Spleen (tissue), 7 donors: ENCODE measurements at regions not wholly inside any gene's neighbourhood (a gene's known extent, or its start where the extent isn't known, plus 50 kb on each side); places are given as distances from the start of the nearest gene placed in this dataset.

Experiments used
- POLR2A ChIP-seq, 3 donors: fragments of 450-650 bp; IDR thresholded peaks; one replicate each; pipeline ENCODE4 v1.5.1; 2017; ENCODE audit warnings: antibody characterized with exemption in 3 of 3, mild to moderate bottlenecking in 1 of 3
- TF ChIP-seq, protein P1 (sequence below), 11 experiments: fragments of 200-600 bp in 7 of 11; fragments of 450-650 bp in 4 of 11; sonication (generic) in 4 of 11; IDR thresholded peaks in 8 of 11; conservative IDR thresholded peaks in 3 of 11; 1 replicate in 7 of 11; 2 replicates in 4 of 11; pipeline versions ENCODE4 v1.4.0 to v1.8.0; 2016 to 2021; ENCODE audit warnings: antibody characterized with exemption in 11 of 11, inconsistent platforms in 4 of 11, mild to moderate bottlenecking in 1 of 11
- donor health status: DM: no; HTN: no; CAD: no; lungs with moderate emphysema.
- donor health status: DM: no; HTN: no; CAD: no.
- donor health status: DM: no; HTN: no; CAD: no.

DNA sequence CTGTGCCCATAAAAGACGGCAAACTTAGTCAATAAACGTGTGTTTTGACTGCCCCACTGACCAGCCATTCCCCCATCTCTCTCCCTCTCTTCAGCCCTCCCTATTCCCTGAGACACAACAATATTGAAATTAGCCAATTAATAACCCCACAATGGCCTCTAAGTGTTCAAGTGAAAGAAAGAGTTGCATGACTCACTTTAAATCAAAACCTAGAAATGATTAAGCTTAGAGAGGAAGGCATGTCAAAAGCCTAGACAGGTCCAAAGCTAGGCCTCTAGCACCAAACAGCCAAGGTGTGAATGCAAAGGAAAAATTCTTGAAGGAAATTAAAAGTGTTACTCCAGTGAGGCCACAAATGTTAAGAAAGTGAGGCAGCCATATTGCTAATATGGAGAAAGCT, 261.6 kb upstream of the TBX18 start:
- TF ChIP-seq, protein P1, sequence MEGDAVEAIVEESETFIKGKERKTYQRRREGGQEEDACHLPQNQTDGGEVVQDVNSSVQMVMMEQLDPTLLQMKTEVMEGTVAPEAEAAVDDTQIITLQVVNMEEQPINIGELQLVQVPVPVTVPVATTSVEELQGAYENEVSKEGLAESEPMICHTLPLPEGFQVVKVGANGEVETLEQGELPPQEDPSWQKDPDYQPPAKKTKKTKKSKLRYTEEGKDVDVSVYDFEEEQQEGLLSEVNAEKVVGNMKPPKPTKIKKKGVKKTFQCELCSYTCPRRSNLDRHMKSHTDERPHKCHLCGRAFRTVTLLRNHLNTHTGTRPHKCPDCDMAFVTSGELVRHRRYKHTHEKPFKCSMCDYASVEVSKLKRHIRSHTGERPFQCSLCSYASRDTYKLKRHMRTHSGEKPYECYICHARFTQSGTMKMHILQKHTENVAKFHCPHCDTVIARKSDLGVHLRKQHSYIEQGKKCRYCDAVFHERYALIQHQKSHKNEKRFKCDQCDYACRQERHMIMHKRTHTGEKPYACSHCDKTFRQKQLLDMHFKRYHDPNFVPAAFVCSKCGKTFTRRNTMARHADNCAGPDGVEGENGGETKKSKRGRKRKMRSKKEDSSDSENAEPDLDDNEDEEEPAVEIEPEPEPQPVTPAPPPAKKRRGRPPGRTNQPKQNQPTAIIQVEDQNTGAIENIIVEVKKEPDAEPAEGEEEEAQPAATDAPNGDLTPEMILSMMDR (IDR thresholded peaks at IDR 0.05 in 8 of 11, conservative IDR thresholded peaks at IDR 0.05 in 3 of 11), result no peak
- no peak for TF ChIP-seq POLR2A (IDR thresholded peaks at IDR 0.05)
